A673 (cell line): ENCODE measurements at regions not wholly inside any gene's neighbourhood (a gene's known extent, or its start where the extent isn't known, plus 50 kb on each side); places are given as distances from the start of the nearest gene placed in this dataset.

ENCODE experiments used
- CTCF ChIP-seq: fragments of 300-800, 200-600 bp; sonication (generic); conservative IDR thresholded peaks from 2 replicates; pipeline ENCODE4 v1.5.1; 2017; ENCODE audit warnings: low read depth, mild to moderate bottlenecking, antibody characterized with exemption, low read length, moderate library complexity, mixed read lengths
- EZH2 ChIP-seq: fragments of 200-600 bp; sonication (generic); IDR thresholded peaks from 2 replicates; pipeline ENCODE4 v1.6.1; 2017; ENCODE audit warnings: borderline replicate concordance, low read depth, mild to moderate bottlenecking, mixed read lengths, antibody characterized with exemption, low read length; ENCODE audit not compliant: poor library complexity, severe bottlenecking

GRCh38 chr6:22754061-22754460 lies 184.7 kb downstream of the HDGFL1 start:
- no peak for TF ChIP-seq CTCF
- TF ChIP-seq EZH2 = no peak
